Activated effector memory CD4-positive, alpha-beta T cell treated with anti-CD3 and anti-CD28 coated beads, Interleukin-2, amount 50 U/mL, for 16 hours (primary cell): ENCODE measurements at regions not wholly inside any gene's neighbourhood (a gene's known extent, or its start where the extent isn't known, plus 50 kb on each side); places are given as distances from the start of the nearest gene placed in this dataset.
"Not testable (repeated sequence)": the region's sequence is repeated elsewhere in the genome, so short reads cannot be mapped to it uniquely, and the experiment has no call there.

Experiments used
- DNase-seq: peaks from one replicate; pipeline ENCODE4 v3.0.0-alpha.2; 2020

- DNase-seq = no peak
Measured at GRCh38 chr4:14125375-14126129, 498.0 kb upstream of the BOD1L1 start.

- DNase-seq = no peak
Measured at GRCh38 chr4:14130551-14130950, 503.0 kb upstream of the BOD1L1 start.

GRCh38 chr4:14131335-14131734 is 503.8 kb upstream of the BOD1L1 start:
- DNase-seq = no peak

GRCh38 chr4:14132301-14132700 is 504.8 kb upstream of the BOD1L1 start:
- no peak for DNase-seq

GRCh38 chr4:14138106-14138505 is 510.6 kb upstream of the BOD1L1 start:
- no peak for DNase-seq

- no peak for DNase-seq
Measured at GRCh38 chr4:14143892-14144291, 516.4 kb upstream of the BOD1L1 start.

GRCh38 chr4:14149176-14150053 is 521.9 kb upstream of the BOD1L1 start:
- no peak for DNase-seq

- no peak for DNase-seq
Measured at GRCh38 chr4:14151101-14151500, 523.6 kb upstream of the BOD1L1 start.

- DNase-seq = no peak
Measured at GRCh38 chr4:14152834-14153519, 525.5 kb upstream of the BOD1L1 start.

GRCh38 chr4:14155803-14156202 is 528.3 kb upstream of the BOD1L1 start:
- DNase-seq = no peak

- no peak for DNase-seq
Measured at GRCh38 chr4:14157262-14157661, 529.7 kb upstream of the BOD1L1 start.

- DNase-seq = no peak
Measured at GRCh38 chr4:14165222-14165920, 537.8 kb upstream of the BOD1L1 start.

GRCh38 chr4:14167876-14168510 is 540.5 kb upstream of the BOD1L1 start:
- no peak for DNase-seq

GRCh38 chr4:14168919-14169318 is 541.4 kb upstream of the BOD1L1 start:
- DNase-seq = no peak

GRCh38 chr4:14169460-14169859 is 541.9 kb upstream of the BOD1L1 start:
- no peak for DNase-seq

- DNase-seq = not testable (repeated sequence)
Measured at GRCh38 chr4:14169940-14170339, 542.4 kb upstream of the BOD1L1 start.

- no peak for DNase-seq
Measured at GRCh38 chr4:14176613-14177012, 549.1 kb upstream of the BOD1L1 start.

- no peak for DNase-seq
Measured at GRCh38 chr4:14177987-14178386, 550.5 kb upstream of the BOD1L1 start.

- DNase-seq = no peak
Measured at GRCh38 chr4:14178421-14178820, 550.9 kb upstream of the BOD1L1 start.

- DNase-seq = no peak
Measured at GRCh38 chr4:14180166-14180565, 552.6 kb upstream of the BOD1L1 start.

- DNase-seq = no peak
Measured at GRCh38 chr4:14180983-14181601, 553.6 kb upstream of the BOD1L1 start.

- no peak for DNase-seq
Measured at GRCh38 chr4:14182148-14182547, 554.6 kb upstream of the BOD1L1 start.
